ENCODE measurements at regions not wholly inside any gene's neighbourhood (a gene's known extent, or its start where the extent isn't known, plus 50 kb on each side); places are given as distances from the start of the nearest gene placed in this dataset.
"Not testable (repeated sequence)": the region's sequence is repeated elsewhere in the genome, so short reads cannot be mapped to it uniquely, and the experiment has no call there.

- Histone ChIP-seq H3K36me3 (no peaks in the 10 kb centered on the region), H3K27me3 (no peaks in the 10 kb centered on the region), H3K9me3 (no peaks in the 10 kb centered on the region), H3K27ac (no peak overlapping the region), H3K4me1 (no peaks in the 10 kb centered on the region), H3K4me3 (no peak overlapping the region)
- intact Hi-C loops (cut with DNase I) = no loop called here
- TF ChIP-seq, protein P1, sequence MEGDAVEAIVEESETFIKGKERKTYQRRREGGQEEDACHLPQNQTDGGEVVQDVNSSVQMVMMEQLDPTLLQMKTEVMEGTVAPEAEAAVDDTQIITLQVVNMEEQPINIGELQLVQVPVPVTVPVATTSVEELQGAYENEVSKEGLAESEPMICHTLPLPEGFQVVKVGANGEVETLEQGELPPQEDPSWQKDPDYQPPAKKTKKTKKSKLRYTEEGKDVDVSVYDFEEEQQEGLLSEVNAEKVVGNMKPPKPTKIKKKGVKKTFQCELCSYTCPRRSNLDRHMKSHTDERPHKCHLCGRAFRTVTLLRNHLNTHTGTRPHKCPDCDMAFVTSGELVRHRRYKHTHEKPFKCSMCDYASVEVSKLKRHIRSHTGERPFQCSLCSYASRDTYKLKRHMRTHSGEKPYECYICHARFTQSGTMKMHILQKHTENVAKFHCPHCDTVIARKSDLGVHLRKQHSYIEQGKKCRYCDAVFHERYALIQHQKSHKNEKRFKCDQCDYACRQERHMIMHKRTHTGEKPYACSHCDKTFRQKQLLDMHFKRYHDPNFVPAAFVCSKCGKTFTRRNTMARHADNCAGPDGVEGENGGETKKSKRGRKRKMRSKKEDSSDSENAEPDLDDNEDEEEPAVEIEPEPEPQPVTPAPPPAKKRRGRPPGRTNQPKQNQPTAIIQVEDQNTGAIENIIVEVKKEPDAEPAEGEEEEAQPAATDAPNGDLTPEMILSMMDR (IDR thresholded peaks at IDR 0.05) = no peak
- DNase-seq (ENCODE audit: low spot score in 2 of 2) = no peak
These were observed 94.8 kb upstream of the CPHXL start for GRCh38 chr16:75821117-75821516.

- intact Hi-C loops (cut with DNase I); H3K27me3 ChIP-seq; H3K27ac ChIP-seq; H3K4me3 ChIP-seq; DNase-seq (ENCODE audit: low spot score in 2 of 2); H3K36me3 ChIP-seq; H3K4me1 ChIP-seq; H3K9me3 ChIP-seq: not testable (repeated sequence)
These were observed 99.5 kb upstream of the CPHXL start for GRCh38 chr16:75825750-75826149.

DNA sequence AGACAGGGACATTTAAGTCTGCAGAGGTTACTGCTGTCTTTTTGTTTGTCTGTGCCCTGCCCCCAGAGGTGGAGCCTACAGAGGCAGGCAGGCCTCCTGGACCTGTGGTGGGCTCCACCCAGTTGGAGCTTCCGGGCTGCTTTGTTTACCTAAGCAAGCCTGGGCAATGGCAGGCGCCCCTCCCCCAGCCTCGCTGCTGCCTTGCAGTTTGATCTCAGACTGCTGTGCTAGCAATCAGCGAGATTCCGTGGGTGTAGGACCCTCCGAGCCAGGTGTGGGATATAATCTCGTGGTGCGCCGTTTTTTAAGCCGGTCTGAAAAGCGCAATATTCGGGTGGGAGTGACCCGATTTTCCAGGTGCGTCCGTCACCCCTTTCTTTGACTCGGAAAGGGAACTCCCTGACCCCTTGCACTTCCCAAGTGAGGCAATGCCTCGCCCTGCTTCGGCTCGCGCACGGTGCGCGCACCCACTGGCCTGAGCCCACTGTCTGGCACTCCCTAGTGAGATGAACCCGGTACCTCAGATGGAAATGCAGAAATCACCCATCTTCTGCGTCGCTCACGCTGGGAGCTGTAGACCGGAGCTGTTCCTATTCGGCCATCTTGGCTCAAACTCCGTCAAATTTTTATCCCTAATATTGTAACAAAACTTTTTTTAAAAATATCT is 101.2 kb upstream of the CPHXL start:
- H3K36me3 ChIP-seq; H3K4me3 ChIP-seq; intact Hi-C loops (cut with DNase I); DNase-seq (ENCODE audit: low spot score in 2 of 2); H3K9me3 ChIP-seq; H3K4me1 ChIP-seq; H3K27me3 ChIP-seq; H3K27ac ChIP-seq: not testable (repeated sequence)

DNA sequence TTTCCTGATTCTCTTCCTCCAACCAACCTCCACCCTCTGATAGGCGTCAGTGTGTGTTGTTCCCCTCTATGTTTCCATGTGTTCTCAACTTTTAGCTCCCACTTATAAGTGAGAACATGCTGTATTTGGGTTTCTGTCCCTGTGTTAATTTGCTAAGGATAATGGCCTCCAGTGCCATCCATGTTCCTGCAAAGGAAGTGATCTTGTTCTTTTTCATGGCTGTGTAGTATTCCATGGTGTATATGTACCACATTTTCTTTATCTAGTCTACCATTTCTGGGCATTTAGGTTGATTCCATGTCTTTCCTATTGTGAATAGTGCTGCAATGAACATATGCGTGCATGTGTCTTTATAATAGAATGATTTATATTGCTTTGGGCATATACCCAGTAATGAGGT is 107.1 kb upstream of the CPHXL start:
- H3K27me3 ChIP-seq; H3K9me3 ChIP-seq; H3K36me3 ChIP-seq; H3K4me3 ChIP-seq; intact Hi-C loops (cut with DNase I); DNase-seq (ENCODE audit: low spot score in 2 of 2); H3K4me1 ChIP-seq; H3K27ac ChIP-seq: not testable (repeated sequence)

- Histone ChIP-seq H3K27ac (no peak overlapping the region), H3K4me3 (no peak overlapping the region), H3K9me3 (peaks cover 0 to 9% of the 10 kb centered on the region in 2 donors), H3K4me1 (no peaks in the 10 kb centered on the region), H3K36me3 (no peaks in the 10 kb centered on the region), H3K27me3 (no peaks in the 10 kb centered on the region)
- intact Hi-C loops (cut with DNase I) = no loop called here
- TF ChIP-seq, protein P1 (IDR thresholded peaks at IDR 0.05) = no peak
- no peak for DNase-seq (ENCODE audit: low spot score in 2 of 2)
These were observed 110.2 kb upstream of the CPHXL start for GRCh38 chr16:75836347-75837010.

DNA sequence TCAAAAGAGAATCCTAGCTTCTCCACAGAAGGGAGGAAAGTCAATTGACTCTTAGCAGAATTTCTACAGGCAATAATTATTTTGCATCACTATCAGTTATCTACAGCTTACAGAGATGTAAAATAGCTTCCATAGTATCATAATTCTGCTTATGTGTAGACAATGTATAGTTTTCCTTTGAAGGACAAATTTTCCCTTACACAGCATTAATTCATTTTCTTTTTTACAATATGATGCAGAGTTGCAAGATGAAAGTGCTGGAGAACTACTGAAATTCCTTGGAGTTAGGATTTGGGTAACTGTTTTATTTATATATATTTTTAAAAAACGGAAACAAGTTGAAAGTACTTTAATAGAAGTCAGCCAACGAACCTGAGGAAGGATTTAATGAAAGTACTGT is 111.0 kb upstream of the CPHXL start:
- Histone ChIP-seq H3K27me3 (no peaks in the 10 kb centered on the region), H3K4me1 (no peaks in the 10 kb centered on the region), H3K4me3 (no peak overlapping the region), H3K27ac (no peak overlapping the region), H3K36me3 (no peaks in the 10 kb centered on the region), H3K9me3 (peaks cover 0 to 3% of the 10 kb centered on the region in 2 donors)
- TF ChIP-seq, protein P1 (IDR thresholded peaks at IDR 0.05) = no peak
- intact Hi-C loops (cut with DNase I) = no loop called here
- DNase-seq (ENCODE audit: low spot score in 2 of 2) = no peak

- no peaks in the 10 kb centered on the region for H3K4me1 ChIP-seq
- no peak overlapping the region for H3K4me3 ChIP-seq
- TF ChIP-seq, protein P1 (IDR thresholded peaks at IDR 0.05) = no peak
- no peaks in the 10 kb centered on the region for H3K36me3 ChIP-seq
- H3K27ac ChIP-seq = no peak overlapping the region
- H3K27me3 ChIP-seq = no peaks in the 10 kb centered on the region
- intact Hi-C loops (cut with DNase I) = no loop called here
- H3K9me3 ChIP-seq = no peaks in the 10 kb centered on the region
- DNase-seq (ENCODE audit: low spot score in 2 of 2) = no peak
These were observed 111.4 kb upstream of the CPHXL start for GRCh38 chr16:75837681-75838080.

Data from ascending aorta (tissue), 2 donors.